HUES6 (cell line): ENCODE measurements at regions not wholly inside any gene's neighbourhood (a gene's known extent, or its start where the extent isn't known, plus 50 kb on each side); places are given as distances from the start of the nearest gene placed in this dataset.

Source experiments
- H3K27ac ChIP-seq: 2 replicates; pipeline ENCODE4 v1.7.0; 2013; ENCODE audit warnings: low read depth, mild to moderate bottlenecking, low read length, inconsistent platforms
- H3K27me3 ChIP-seq: 2 replicates; pipeline ENCODE4 v1.6.1; 2013; ENCODE audit warnings: low read length; ENCODE audit not compliant: control insufficient read depth, insufficient read depth
- H3K36me3 ChIP-seq: 2 replicates; pipeline ENCODE4 v1.6.1; 2013; ENCODE audit warnings: low read length; ENCODE audit not compliant: control insufficient read depth, insufficient read depth
- H3K4me1 ChIP-seq: 2 replicates; pipeline ENCODE4 v1.6.1; 2013; ENCODE audit warnings: low read length; ENCODE audit not compliant: control insufficient read depth, insufficient read depth
- H3K4me3 ChIP-seq: 2 replicates; pipeline ENCODE4 v1.5.1; 2013; ENCODE audit warnings: low read depth, low read length
- H3K9ac ChIP-seq: one replicate; pipeline ENCODE4 v1.6.1; 2013; ENCODE audit warnings: mild to moderate bottlenecking, low read length
- H3K9me3 ChIP-seq: 2 replicates; pipeline ENCODE4 v1.6.1; 2013; ENCODE audit warnings: low read depth, low read length; ENCODE audit not compliant: control insufficient read depth, insufficient read depth

GRCh38 chr3:72383230-72383629 is 465.0 kb downstream of the SHQ1 start:
- Histone ChIP-seq H3K9me3 (no peaks in the 10 kb centered on the region), H3K27ac (no peak overlapping the region), H3K9ac (no peak overlapping the region), H3K27me3 (no peaks in the 10 kb centered on the region), H3K4me3 (no peak overlapping the region), H3K36me3 (peaks cover 8% of the 10 kb centered on the region), H3K4me1 (peaks cover 94% of the 10 kb centered on the region)

GRCh38 chr3:72382460-72382859 is 465.8 kb downstream of the SHQ1 start:
- Histone ChIP-seq H3K27ac (no peak overlapping the region), H3K9me3 (no peaks in the 10 kb centered on the region), H3K4me1 (peaks cover 91% of the 10 kb centered on the region), H3K27me3 (no peaks in the 10 kb centered on the region), H3K36me3 (peaks cover 11% of the 10 kb centered on the region), H3K9ac (no peak overlapping the region), H3K4me3 (no peak overlapping the region)

GRCh38 chr3:72381584-72381983 is 466.7 kb downstream of the SHQ1 start:
- no peak overlapping the region for H3K27ac ChIP-seq
- H3K9ac ChIP-seq, result no peak overlapping the region
- no peak overlapping the region for H3K4me3 ChIP-seq
- H3K27me3 ChIP-seq, result no peaks in the 10 kb centered on the region
- H3K36me3 ChIP-seq, result peaks cover 15% of the 10 kb centered on the region
- H3K9me3 ChIP-seq, result no peaks in the 10 kb centered on the region
- peaks cover 89% of the 10 kb centered on the region for H3K4me1 ChIP-seq

GRCh38 chr3:72380711-72381493 is 467.3 kb downstream of the SHQ1 start:
- no peak overlapping the region for H3K9ac ChIP-seq
- peaks cover 15% of the 10 kb centered on the region for H3K36me3 ChIP-seq
- no peak overlapping the region for H3K27ac ChIP-seq
- H3K4me1 ChIP-seq, result peaks cover 89% of the 10 kb centered on the region
- H3K27me3 ChIP-seq, result no peaks in the 10 kb centered on the region
- H3K9me3 ChIP-seq, result no peaks in the 10 kb centered on the region
- H3K4me3 ChIP-seq, result no peak overlapping the region

GRCh38 chr3:72380193-72380592 is 468.1 kb downstream of the SHQ1 start:
- H3K9me3 ChIP-seq, result no peaks in the 10 kb centered on the region

GRCh38 chr3:72379500-72380187 is 468.6 kb downstream of the SHQ1 start:
- H3K9me3 ChIP-seq, result no peaks in the 10 kb centered on the region
- H3K4me1 ChIP-seq, result peaks cover 90% of the 10 kb centered on the region
- H3K27me3 ChIP-seq, result no peaks in the 10 kb centered on the region
- H3K9ac ChIP-seq, result no peak overlapping the region
- no peak overlapping the region for H3K4me3 ChIP-seq
- H3K27ac ChIP-seq, result no peak overlapping the region
- H3K36me3 ChIP-seq, result peaks cover 19% of the 10 kb centered on the region

More at GRCh38 chr3:72380193-72380592, 468.1 kb downstream of the SHQ1 start:
- no peaks in the 10 kb centered on the region for H3K27me3 ChIP-seq
- no peak overlapping the region for H3K27ac ChIP-seq
- no peak overlapping the region for H3K4me3 ChIP-seq
- peaks cover 90% of the 10 kb centered on the region for H3K4me1 ChIP-seq
- H3K9ac ChIP-seq, result no peak overlapping the region
- H3K36me3 ChIP-seq, result peaks cover 18% of the 10 kb centered on the region

- Histone ChIP-seq H3K4me1 (peaks cover 84% of the 10 kb centered on the region), H3K27ac (no peak overlapping the region), H3K9ac (no peak overlapping the region)
These were observed 470.0 kb downstream of the SHQ1 start for GRCh38 chr3:72378287-72378686.

GRCh38 chr3:72376956-72377710 is 471.1 kb downstream of the SHQ1 start:
- Histone ChIP-seq H3K27me3 (no peaks in the 10 kb centered on the region), H3K4me3 (no peak overlapping the region), H3K9ac (no peak overlapping the region), H3K27ac (no peak overlapping the region), H3K36me3 (peaks cover 19% of the 10 kb centered on the region), H3K9me3 (no peaks in the 10 kb centered on the region), H3K4me1 (peaks cover 79% of the 10 kb centered on the region)

More at GRCh38 chr3:72378287-72378686, 470.0 kb downstream of the SHQ1 start:
- H3K9me3 ChIP-seq, result no peaks in the 10 kb centered on the region
- H3K27me3 ChIP-seq, result no peaks in the 10 kb centered on the region
- peaks cover 19% of the 10 kb centered on the region for H3K36me3 ChIP-seq
- no peak overlapping the region for H3K4me3 ChIP-seq

GRCh38 chr3:72375237-72376076 is 472.8 kb downstream of the SHQ1 start:
- Histone ChIP-seq H3K9ac (no peak overlapping the region), H3K9me3 (no peaks in the 10 kb centered on the region), H3K27me3 (no peaks in the 10 kb centered on the region), H3K27ac (no peak overlapping the region), H3K4me3 (no peak overlapping the region), H3K36me3 (peaks cover 19% of the 10 kb centered on the region), H3K4me1 (peaks cover 62% of the 10 kb centered on the region)

- H3K27me3 ChIP-seq, result no peaks in the 10 kb centered on the region
- no peak overlapping the region for H3K27ac ChIP-seq
- no peak overlapping the region for H3K9ac ChIP-seq
- no peaks in the 10 kb centered on the region for H3K9me3 ChIP-seq
- H3K36me3 ChIP-seq, result peaks cover 10% of the 10 kb centered on the region
- peaks cover 53% of the 10 kb centered on the region for H3K4me1 ChIP-seq
- H3K4me3 ChIP-seq, result no peak overlapping the region
These were observed 475.1 kb downstream of the SHQ1 start for GRCh38 chr3:72373139-72373538.
